Caco-2 (cell line): ENCODE measurements at regions not wholly inside any gene's neighbourhood (a gene's known extent, or its start where the extent isn't known, plus 50 kb on each side); places are given as distances from the start of the nearest gene placed in this dataset.

ENCODE experiments used
- BruUV-seq: library from RNA; stranded (reverse); fragments of 400-500 nt; replicated peaks from 2 replicates; lab custom pipeline; 2021; lab: Mats Ljungman, UMichigan
- CTCF ChIA-PET: fragments of 300-600 bp; sonication (Branson Sonifier 250); formaldehyde crosslinking; loops from one replicate; lab custom pipeline; 2022; ENCODE audit warnings: antibody characterized with exemption; lab: Charles Lee
- POLR2A ChIA-PET: fragments of 300-600 bp; sonication (Branson Sonifier 250); formaldehyde crosslinking; loops from one replicate; lab custom pipeline; 2022; ENCODE audit warnings: antibody characterized with exemption; lab: Charles Lee
- DNase-seq, 2 experiments: peaks; one replicate each; pipeline versions ENCODE4 v3.0.0 to v3.0.0-alpha.2; 2020 to 2022
- H3K27me3 ChIP-seq: replicated peaks from 2 replicates; pipeline ENCODE4 v1.6.0; 2011; ENCODE audit warnings: low read length; ENCODE audit not compliant: control insufficient read depth, insufficient read depth
- H3K36me3 ChIP-seq: 2 replicates; pipeline ENCODE4 v1.5.1; 2011; ENCODE audit warnings: low read length; ENCODE audit not compliant: control insufficient read depth, insufficient read depth
- H3K4me1 ChIP-seq: fragments of 250-450 bp; sonication (Bioruptor Pico); 2 replicates; pipeline ENCODE4 v1.5.1; 2020; ENCODE audit warnings: mild to moderate bottlenecking
- H3K4me3 ChIP-seq: 2 replicates; pipeline ENCODE4 v1.5.1; 2011; ENCODE audit warnings: low read depth, mild to moderate bottlenecking, control low read depth, low read length
- H3K9me3 ChIP-seq: fragments of 250-450 bp; sonication (Bioruptor Pico); 2 replicates; pipeline ENCODE4 v1.5.1; 2020; ENCODE audit warnings: mild to moderate bottlenecking, moderate library complexity
- H3K27ac Mint-ChIP-seq: one replicate; pipeline ENCODE4 v1.8.0; 2022; ENCODE audit warnings: mixed read lengths; ENCODE audit not compliant: unreplicated experiment
- H3K27me3 Mint-ChIP-seq: one replicate; pipeline ENCODE4 v1.8.0; 2022; ENCODE audit warnings: mixed read lengths; ENCODE audit not compliant: insufficient read depth, unreplicated experiment
- H3K36me3 Mint-ChIP-seq: one replicate; pipeline ENCODE4 v1.8.0; 2022; ENCODE audit warnings: mild to moderate bottlenecking, mixed read lengths; ENCODE audit not compliant: insufficient read depth, unreplicated experiment
- H3K4me1 Mint-ChIP-seq: one replicate; pipeline ENCODE4 v1.8.0; 2022; ENCODE audit warnings: low read depth, mixed read lengths; ENCODE audit not compliant: unreplicated experiment
- H3K4me3 Mint-ChIP-seq: one replicate; pipeline ENCODE4 v1.8.0; 2022; ENCODE audit warnings: mild to moderate bottlenecking, moderate library complexity, mixed read lengths; ENCODE audit not compliant: unreplicated experiment
- H3K9me3 Mint-ChIP-seq: one replicate; pipeline ENCODE4 v1.8.0; 2022; ENCODE audit warnings: mixed read lengths; ENCODE audit not compliant: unreplicated experiment
- intact Hi-C: fragments of 100-400 bp; cut with micrococcal nuclease; formaldehyde crosslinking; loops from one replicate; pipeline ENCODE4 v1.10.0; 2022; ENCODE audit not compliant: unreplicated experiment
- TF ChIP-seq, protein P1 (sequence below), 2 experiments: fragments of 200-600 bp in 1 of 2; IDR thresholded peaks; 1 replicate in 1 of 2; 2 replicates in 1 of 2; pipeline versions ENCODE4 v1.5.1 to v1.8.0; 2011 to 2022; ENCODE audit warnings: antibody characterized with exemption in 1 of 2, control low read depth in 1 of 2, inconsistent platforms in 1 of 2, low read depth in 1 of 2, low read length in 1 of 2, mild to moderate bottlenecking in 1 of 2, moderate library complexity in 1 of 2; ENCODE audit not compliant: insufficient read depth in 1 of 2, severe bottlenecking in 1 of 2, unreplicated experiment in 1 of 2

GRCh38 chr13:91097269-91097668, 250.2 kb upstream of the MIR17HG start:
- H3K36me3 ChIP-seq, result no peaks in the 10 kb centered on the region
- no peaks in the 10 kb centered on the region for H3K27me3 ChIP-seq
- intact Hi-C loops, result no loop called here
- no peaks in the 10 kb centered on the region for H3K4me1 ChIP-seq
- Mint-ChIP-seq H3K9me3 (no peaks in the 10 kb centered on the region), H3K36me3 (no peaks in the 10 kb centered on the region), H3K27ac (no peak overlapping the region), H3K4me3 (no peak overlapping the region), H3K27me3 (peaks cover 4% of the 10 kb centered on the region), H3K4me1 (no peaks in the 10 kb centered on the region)
- TF ChIP-seq, protein P1, sequence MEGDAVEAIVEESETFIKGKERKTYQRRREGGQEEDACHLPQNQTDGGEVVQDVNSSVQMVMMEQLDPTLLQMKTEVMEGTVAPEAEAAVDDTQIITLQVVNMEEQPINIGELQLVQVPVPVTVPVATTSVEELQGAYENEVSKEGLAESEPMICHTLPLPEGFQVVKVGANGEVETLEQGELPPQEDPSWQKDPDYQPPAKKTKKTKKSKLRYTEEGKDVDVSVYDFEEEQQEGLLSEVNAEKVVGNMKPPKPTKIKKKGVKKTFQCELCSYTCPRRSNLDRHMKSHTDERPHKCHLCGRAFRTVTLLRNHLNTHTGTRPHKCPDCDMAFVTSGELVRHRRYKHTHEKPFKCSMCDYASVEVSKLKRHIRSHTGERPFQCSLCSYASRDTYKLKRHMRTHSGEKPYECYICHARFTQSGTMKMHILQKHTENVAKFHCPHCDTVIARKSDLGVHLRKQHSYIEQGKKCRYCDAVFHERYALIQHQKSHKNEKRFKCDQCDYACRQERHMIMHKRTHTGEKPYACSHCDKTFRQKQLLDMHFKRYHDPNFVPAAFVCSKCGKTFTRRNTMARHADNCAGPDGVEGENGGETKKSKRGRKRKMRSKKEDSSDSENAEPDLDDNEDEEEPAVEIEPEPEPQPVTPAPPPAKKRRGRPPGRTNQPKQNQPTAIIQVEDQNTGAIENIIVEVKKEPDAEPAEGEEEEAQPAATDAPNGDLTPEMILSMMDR (IDR thresholded peaks at IDR 0.05; ENCODE audit: insufficient read depth in 1 of 2, low read depth in 1 of 2, low read length in 1 of 2, severe bottlenecking in 1 of 2, unreplicated experiment in 1 of 2), result no peak
- CTCF ChIA-PET, result no interaction called here
- H3K9me3 ChIP-seq, result no peaks in the 10 kb centered on the region
- BruUV-seq, result no TSS peak
- no peak overlapping the region for H3K4me3 ChIP-seq
- DNase-seq, result no peak
- POLR2A ChIA-PET, result no interaction called here

DNA sequence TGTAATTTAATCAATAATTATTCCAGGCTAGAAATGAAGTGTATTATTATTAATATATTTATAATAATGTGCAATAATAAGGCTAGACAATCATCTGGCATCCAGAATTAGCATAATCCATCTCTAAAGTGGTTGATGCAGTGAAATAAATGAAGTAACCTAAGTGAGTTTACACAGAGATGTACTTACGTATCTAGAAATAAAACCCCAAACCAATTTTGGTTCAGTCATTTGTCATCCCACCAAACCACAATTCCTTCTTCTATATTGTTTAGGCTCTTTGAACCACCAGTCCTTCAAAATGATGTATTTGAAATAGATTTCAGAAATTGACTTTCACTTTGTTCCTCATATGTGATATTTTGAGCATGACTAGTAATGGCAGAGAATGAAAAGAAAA, 247.6 kb upstream of the MIR17HG start:
- Mint-ChIP-seq H3K4me3 (no peak overlapping the region), H3K4me1 (no peaks in the 10 kb centered on the region), H3K36me3 (no peaks in the 10 kb centered on the region), H3K27ac (no peak overlapping the region), H3K27me3 (peaks cover 8% of the 10 kb centered on the region), H3K9me3 (no peaks in the 10 kb centered on the region)
- BruUV-seq, result no TSS peak
- Histone ChIP-seq H3K36me3 (no peaks in the 10 kb centered on the region), H3K4me1 (no peaks in the 10 kb centered on the region), H3K27me3 (no peaks in the 10 kb centered on the region), H3K4me3 (no peak overlapping the region), H3K9me3 (no peaks in the 10 kb centered on the region)
- POLR2A ChIA-PET, result no interaction called here
- CTCF ChIA-PET, result no interaction called here
- intact Hi-C loops, result no loop called here
- no peak for DNase-seq
- TF ChIP-seq, protein P1 (IDR thresholded peaks at IDR 0.05; ENCODE audit: insufficient read depth in 1 of 2, low read depth in 1 of 2, low read length in 1 of 2, severe bottlenecking in 1 of 2, unreplicated experiment in 1 of 2), result no peak

- no peak overlapping the region for H3K27ac Mint-ChIP-seq
- no TSS peak for BruUV-seq
- intact Hi-C loops, result no loop called here
- TF ChIP-seq, protein P1 (IDR thresholded peaks at IDR 0.05; ENCODE audit: insufficient read depth in 1 of 2, low read depth in 1 of 2, low read length in 1 of 2, severe bottlenecking in 1 of 2, unreplicated experiment in 1 of 2), result no peak
- H3K4me1 Mint-ChIP-seq, result no peaks in the 10 kb centered on the region
- H3K36me3 Mint-ChIP-seq, result no peaks in the 10 kb centered on the region
- DNase-seq, result no peak
- Histone ChIP-seq H3K4me3 (no peak overlapping the region), H3K27me3 (no peaks in the 10 kb centered on the region), H3K9me3 (no peaks in the 10 kb centered on the region), H3K36me3 (no peaks in the 10 kb centered on the region), H3K4me1 (no peaks in the 10 kb centered on the region)
- H3K27me3 Mint-ChIP-seq, result peaks cover 15% of the 10 kb centered on the region
- ChIA-PET POLR2A (no interaction called here), CTCF (no interaction called here)
- no peak overlapping the region for H3K4me3 Mint-ChIP-seq
- no peaks in the 10 kb centered on the region for H3K9me3 Mint-ChIP-seq
Measured at GRCh38 chr13:91100944-91101343, 246.5 kb upstream of the MIR17HG start.
